ENCODE measurements at regions not wholly inside any gene's neighbourhood (a gene's known extent, or its start where the extent isn't known, plus 50 kb on each side); places are given as distances from the start of the nearest gene placed in this dataset.

DNA sequence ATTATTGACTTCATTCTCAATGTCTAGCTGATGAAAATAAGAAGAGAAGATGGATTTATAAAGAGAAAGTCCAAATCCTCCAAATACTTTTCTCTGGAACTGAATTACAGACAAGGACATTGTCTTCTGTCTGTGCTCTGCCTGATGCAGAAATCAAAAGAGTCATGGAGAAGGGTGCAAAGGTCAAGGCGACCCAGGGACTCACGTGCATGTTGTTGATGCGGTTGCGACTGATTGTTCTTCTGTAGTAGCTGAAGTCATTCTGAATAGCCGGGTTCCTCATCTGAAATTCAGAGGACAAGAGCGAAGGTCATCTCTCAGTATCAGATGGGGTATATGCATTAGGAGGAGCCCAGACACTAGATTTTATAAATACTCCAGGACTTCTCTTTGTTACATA, 104.4 kb downstream of the CYRIA start:
- no peak for DNase-seq

- no peak for DNase-seq
These were observed 106.2 kb downstream of the CYRIA start for GRCh38 chr2:16559278-16560067.

DNA sequence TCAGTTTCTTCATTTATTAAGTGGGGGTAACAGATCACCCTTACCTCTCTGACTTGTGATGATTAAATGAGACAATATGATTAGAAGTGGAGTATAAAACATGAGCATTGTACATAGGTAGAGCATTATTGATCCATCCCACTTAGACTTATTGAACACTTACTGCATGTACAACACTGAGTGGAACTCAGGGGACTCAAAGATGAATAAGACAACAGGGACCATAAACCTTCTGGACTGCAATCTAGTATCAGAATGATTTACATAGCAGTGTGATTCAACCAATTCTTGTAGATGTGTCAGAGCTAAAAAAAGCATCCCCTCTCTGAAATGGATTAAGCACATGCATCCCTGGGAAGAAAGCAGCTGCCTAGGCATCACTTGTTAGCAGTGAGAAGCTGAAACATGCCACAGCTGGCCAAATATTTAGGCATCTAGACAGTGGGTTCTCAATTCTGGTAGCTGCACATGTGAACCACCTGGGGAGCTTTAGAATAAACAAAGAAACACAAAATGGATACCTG, 111.5 kb downstream of the CYRIA start:
- no peak for DNase-seq

- peak; percentile 2 for DNase-seq
These were observed 112.4 kb downstream of the CYRIA start for GRCh38 chr2:16553226-16553625.

GRCh38 chr2:16552202-16552601, 113.4 kb downstream of the CYRIA start:
- DNase-seq, result no peak

DNA sequence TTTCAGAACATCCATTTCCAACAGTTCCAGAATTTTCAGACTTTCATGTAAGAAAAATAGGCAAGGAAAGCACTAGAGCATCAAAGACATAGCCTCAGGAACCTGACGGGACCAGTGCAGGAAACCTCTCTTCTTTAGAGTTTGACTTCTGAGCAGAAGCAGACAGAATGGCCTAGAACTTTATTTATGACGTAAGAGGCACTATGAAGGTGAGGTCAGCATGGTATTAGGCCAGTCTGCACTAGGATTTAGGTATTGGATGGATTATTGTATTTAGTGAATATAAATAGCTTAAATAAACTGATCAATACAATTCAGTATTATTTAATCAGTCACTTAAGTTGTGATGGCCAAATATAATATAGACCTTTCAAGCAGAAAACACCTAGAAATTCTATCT, 117.6 kb downstream of the CYRIA start:
- no peak for DNase-seq

DNA sequence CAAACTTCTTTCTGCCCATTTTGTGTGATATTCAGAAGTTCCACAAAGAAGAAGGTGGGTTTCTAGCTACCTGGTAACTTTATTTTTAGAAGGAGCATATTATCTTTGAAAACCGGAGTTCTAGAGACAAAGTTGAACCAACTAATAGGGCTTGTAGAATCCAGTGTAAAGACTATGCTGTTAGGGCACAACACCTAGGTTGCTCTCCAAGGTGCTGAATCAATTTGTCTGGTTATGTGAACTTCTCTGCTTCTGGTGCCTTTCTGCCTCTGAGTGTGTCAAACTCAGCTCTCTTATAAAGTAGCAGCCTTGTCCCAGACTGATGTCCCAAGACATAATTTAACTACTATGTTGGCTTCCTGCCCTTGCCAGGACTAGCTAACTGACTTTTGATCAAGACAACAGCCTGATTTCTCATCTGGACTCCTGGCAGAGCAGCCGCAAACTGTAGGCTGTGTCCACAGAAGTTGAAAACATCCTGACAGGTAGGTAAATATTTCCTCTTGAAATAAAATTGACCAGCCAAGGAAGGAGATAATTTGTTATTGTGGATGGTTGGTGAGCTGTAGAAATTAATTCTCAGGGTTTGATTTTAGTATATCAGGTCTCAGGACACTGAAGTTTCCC, 119.4 kb downstream of the CYRIA start:
- no peak for DNase-seq

DNA sequence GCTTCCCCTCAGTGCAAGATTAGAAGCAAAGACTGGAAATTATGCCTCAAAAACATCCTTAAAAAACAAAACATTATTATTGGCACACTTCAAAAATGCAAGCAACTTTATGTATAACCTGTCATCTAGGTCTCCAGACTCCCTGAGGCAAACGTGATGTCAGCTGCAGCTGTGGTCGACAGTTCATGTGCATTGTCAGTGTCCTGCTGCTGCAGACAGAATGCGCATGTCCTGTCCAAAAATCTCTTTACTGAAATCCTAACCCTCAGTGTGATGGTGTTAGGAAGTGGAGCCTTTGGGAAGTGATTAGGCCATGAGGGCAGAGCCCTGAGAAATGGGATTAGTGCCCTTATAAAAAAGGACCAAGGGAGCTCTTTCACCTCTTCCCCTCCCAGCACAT, 126.9 kb downstream of the CYRIA start:
- DNase-seq, result no peak

- DNase-seq, result no peak
These were observed 128.3 kb downstream of the CYRIA start for GRCh38 chr2:16537347-16537746.

GRCh38 chr2:16526193-16526592, 139.4 kb downstream of the CYRIA start:
- no peak for DNase-seq

DNA sequence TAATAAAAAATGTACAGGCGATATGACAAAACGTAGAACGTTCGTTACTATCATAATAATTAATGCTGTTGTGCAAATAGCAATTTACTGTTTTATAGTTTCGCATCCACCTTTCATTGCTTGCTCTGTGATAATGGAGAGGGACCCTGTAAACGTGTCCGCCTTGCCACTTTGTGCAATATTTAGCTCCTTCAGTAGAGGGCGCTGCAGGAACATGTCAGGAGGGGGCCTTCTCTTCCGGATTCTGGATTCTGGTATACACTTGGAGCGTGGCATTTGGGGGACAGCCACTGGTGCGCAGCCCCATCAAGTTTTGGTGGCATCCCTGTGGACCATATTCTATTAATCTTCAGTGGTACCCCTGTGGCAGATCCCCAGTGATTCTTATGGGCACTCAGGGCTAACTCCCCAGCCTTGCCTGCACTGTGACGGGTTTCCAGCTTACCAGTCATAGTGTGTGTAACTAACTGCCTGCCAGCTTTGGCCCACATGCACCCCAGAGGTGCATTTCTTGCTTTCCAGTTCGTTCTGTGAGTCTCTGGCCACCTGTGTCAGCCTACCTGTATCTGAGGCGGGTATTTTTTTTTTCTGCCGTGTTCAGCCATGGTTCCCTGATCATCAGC, 140.3 kb downstream of the CYRIA start:
- no peak for DNase-seq

DNA sequence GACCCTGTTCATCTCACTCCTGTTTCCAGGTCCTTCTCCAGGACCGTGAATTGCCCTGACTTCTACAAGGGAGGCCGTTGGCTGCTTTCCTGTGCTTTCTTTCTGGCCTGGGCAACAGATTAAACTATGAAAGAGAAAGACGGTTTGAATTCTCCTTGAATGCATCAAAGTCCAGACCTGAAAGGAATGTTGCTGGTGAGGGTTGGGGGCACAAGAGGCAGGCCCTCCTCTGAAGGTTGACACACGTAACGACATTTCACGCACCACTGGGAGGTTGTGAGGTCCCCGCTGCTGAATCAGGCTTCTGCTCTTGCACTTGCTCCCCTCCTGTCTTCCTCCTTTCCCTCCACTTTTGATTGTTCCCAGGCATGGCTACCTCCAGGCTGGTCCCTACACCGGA, 141.9 kb downstream of the CYRIA start:
- DNase-seq, result no peak

DNA sequence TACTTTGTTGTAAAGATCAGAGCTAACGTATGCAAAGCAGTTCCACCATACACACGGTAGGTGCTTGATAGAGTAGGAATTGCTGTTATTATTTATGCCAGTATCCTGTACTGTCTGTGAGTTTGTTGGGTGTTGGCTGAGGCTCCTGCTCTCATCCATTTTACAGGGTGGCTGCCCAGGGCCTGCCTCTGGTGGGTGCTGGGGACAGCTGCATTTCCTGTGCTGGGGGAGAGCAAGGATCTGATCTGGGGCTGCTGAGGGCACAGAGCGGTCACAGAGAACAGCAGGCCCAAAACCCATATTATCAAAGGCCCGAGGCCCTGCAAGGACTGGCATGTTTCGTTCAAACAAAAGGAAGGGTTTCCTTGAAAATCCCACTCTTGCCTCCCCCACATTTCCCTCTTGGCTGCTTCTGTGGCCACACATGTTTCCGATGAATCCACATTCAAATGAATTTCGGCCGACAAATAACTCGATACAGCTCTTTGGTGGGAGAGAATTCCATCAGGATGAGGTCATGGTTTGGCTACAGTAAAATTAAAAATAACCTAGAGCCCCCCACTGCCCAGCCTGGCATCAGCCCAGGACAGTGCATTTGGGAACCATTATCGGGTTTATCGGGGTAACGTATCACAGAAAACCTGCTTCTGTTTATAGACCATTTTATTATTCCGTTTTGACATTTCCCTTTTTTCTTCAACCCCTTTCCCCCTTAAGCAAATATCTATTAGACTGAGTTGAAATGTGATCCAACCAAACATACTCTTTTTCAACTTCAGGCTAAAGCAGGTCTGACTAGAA, 143.4 kb downstream of the CYRIA start:
- DNase-seq, result no peak

GRCh38 chr2:16520891-16521290, 144.7 kb downstream of the CYRIA start:
- DNase-seq, result no peak

GRCh38 chr2:16515696-16516095, 149.9 kb downstream of the CYRIA start:
- DNase-seq, result no peak

DNA sequence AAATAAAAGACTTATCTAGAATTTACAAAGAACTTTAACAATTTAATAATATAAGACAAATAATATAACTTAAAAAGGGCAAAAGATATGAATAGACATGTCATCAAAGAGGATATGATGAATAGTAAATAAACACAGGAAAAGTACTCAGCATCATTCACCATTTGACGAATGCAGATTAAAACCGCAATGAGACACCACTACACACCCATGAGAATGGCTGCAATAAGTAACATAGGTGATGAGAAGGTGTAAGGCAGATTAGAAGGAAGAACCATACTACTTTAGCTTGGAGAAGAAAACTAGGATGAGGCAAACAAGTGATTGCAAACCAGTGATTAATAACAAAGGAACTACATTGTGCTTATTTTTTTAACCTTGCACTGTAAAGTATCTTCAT, 152.0 kb downstream of the CYRIA start:
- DNase-seq, result no peak

DNA sequence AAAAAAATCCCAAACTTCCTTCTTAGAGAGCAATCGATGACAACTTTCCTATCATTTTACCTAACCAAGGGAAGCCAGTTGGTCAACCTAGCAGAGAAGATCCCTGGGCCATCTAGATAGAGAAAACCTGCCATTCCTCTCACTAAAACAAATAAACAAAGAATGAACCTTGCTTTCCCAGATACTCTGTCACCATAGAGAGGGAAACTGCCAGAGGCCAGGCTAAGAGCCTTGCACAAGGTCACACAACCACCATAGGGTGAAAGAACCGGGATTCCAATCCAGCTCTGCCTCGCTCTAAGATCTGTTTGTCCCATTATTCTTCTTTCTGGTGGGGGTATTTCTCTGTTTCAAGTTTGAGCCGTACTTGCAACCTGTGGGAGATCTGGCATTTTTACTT, 154.6 kb downstream of the CYRIA start:
- DNase-seq, result no peak

GRCh38 chr2:16509042-16509441, 156.6 kb downstream of the CYRIA start:
- no peak for DNase-seq

GRCh38 chr2:16508490-16508851, 157.2 kb downstream of the CYRIA start:
- no peak for DNase-seq

DNA sequence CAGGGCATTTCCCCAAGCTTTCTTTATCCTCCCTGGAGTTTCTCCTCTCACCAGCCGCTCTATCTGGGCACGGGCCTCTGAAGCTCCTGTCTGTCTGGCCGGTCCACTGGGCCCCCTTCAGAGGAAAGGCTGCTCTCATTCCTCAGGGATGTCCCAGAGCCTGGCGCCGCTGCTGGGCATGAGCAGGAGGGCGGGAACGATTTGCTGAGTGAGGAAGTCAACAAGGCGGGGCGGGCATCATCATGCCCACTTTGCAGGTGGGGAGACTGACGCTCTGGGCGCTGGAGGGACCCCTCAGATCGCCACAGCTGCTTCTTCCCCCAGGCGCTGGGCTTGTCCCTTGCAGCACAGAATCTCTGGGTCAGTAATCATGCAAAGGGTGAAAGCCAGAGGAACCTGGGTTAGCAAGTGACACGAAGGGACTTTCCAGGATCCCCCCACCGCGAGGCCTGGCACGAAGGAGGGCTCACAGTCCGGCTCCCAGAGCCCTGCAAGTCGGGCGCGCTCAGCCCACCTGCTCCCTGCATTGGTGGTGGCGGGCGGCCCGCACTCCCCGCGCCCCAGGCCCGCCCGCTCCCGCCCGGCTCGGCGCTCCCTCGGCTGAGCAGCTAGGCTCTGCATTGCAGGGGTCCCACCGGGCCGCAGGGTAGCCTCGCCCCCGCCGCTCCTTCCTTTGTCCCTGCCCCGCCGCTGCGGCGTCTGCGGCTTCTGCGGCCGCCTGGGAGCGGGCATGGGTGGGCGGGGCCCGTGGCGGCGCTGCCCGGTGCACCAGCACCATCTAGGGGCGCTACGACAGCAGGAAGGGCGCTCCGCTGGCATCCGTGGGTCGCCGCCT, 157.8 kb downstream of the CYRIA start:
- DNase-seq, result no peak

GRCh38 chr2:16506366-16506765, 159.3 kb downstream of the CYRIA start:
- no peak for DNase-seq

All from GF-D8 (cell line).